B cell (primary cell): ENCODE measurements at regions not wholly inside any gene's neighbourhood (a gene's known extent, or its start where the extent isn't known, plus 50 kb on each side); places are given as distances from the start of the nearest gene placed in this dataset.

ENCODE experiments used
- ATAC-seq: fragments of 200-7000 bp; cut with Tn5 transposase; one replicate; pipeline ENCODE4 v1.10.0; 2021; ENCODE audit warnings: low read depth, mild to moderate bottlenecking, moderate number of reproducible peaks, moderate library complexity
- CTCF ChIA-PET: fragments of 350-600 bp; sonication (Branson Sonifier 250); formaldehyde crosslinking; loops from one replicate; lab custom pipeline; 2021; ENCODE audit warnings: antibody characterized with exemption, inconsistent platforms; lab: Charles Lee
- POLR2A ChIA-PET: fragments of 350-600 bp; sonication (Branson Sonifier 250); formaldehyde crosslinking; loops from one replicate; lab custom pipeline; 2021; ENCODE audit warnings: antibody characterized with exemption; lab: Charles Lee
- DNase-seq: peaks from one replicate; pipeline ENCODE4 v3.0.0; 2013
- H2AFZ ChIP-seq: 2 replicates; pipeline ENCODE4 v1.6.1; 2012; ENCODE audit warnings: mild to moderate bottlenecking, low read depth, low read length; ENCODE audit not compliant: insufficient read depth, poor library complexity, severe bottlenecking
- H3K27ac ChIP-seq, 2 donors: 1 replicate in 1 of 2; 2 replicates in 1 of 2; pipeline ENCODE4 v1.5.1; 2012 to 2013; ENCODE audit warnings: low read length in 2 of 2, mild to moderate bottlenecking in 2 of 2, moderate library complexity in 1 of 2
- H3K27me3 ChIP-seq, 4 experiments: fragments of 200-600 bp in 1 of 4; sonication (generic) in 1 of 4; replicated peaks in 1 of 4; 1 replicate in 2 of 4; 2 replicates in 2 of 4; pipeline versions ENCODE4 v1.6.1 to v1.7.0; 2013 to 2016; ENCODE audit warnings: low read length in 3 of 4, mild to moderate bottlenecking in 2 of 4, mixed read lengths in 1 of 4, moderate library complexity in 1 of 4; ENCODE audit not compliant: insufficient read depth in 4 of 4, control insufficient read depth in 3 of 4; ENCODE audit errors: control extremely low read depth in 1 of 4
- H3K36me3 ChIP-seq, 2 experiments: replicated peaks in 1 of 2; 1 replicate in 1 of 2; 2 replicates in 1 of 2; pipeline versions ENCODE4 v1.6.1 to v1.7.1; 2013; ENCODE audit warnings: low read length in 1 of 2; ENCODE audit not compliant: insufficient read depth in 2 of 2, control insufficient read depth in 1 of 2; ENCODE audit errors: control extremely low read depth in 1 of 2, extremely low read depth in 1 of 2
- H3K4me1 ChIP-seq, 2 donors: fragments of 200-600 bp in 1 of 2; sonication (generic) in 1 of 2; 1 replicate in 1 of 2; 2 replicates in 1 of 2; pipeline versions ENCODE4 v1.5.1 to v1.6.1; 2013 to 2017; ENCODE audit warnings: low read length in 2 of 2; ENCODE audit not compliant: control insufficient read depth in 2 of 2, insufficient read depth in 2 of 2
- H3K4me2 ChIP-seq: replicated peaks from 2 replicates; pipeline ENCODE3; 2012; ENCODE audit warnings: mild to moderate bottlenecking, low read depth, low read length; ENCODE audit not compliant: poor library complexity, severe bottlenecking
- H3K4me3 ChIP-seq, 5 experiments: fragments of 200-600 bp in 1 of 5; sonication (generic) in 1 of 5; 1 replicate in 3 of 5; 2 replicates in 2 of 5; pipeline versions ENCODE4 v1.5.1 to v1.7.0; 2011 to 2016; ENCODE audit warnings: low read length in 4 of 5, mild to moderate bottlenecking in 4 of 5, low read depth in 2 of 5, control low read depth in 1 of 5, moderate library complexity in 1 of 5; ENCODE audit not compliant: insufficient read depth in 1 of 5; ENCODE audit errors: control extremely low read depth in 1 of 5, extremely low read depth in 1 of 5
- H3K79me2 ChIP-seq: fragments of 200-600 bp; sonication (generic); one replicate; pipeline ENCODE4 v1.6.0; 2016; ENCODE audit warnings: low read length; ENCODE audit not compliant: control insufficient read depth, insufficient read depth
- H3K9ac ChIP-seq: fragments of 200-600 bp; sonication (generic); 2 replicates; pipeline ENCODE4 v1.6.1; 2017; ENCODE audit warnings: mild to moderate bottlenecking, low read length, moderate library complexity
- H3K9me3 ChIP-seq, 3 donors: one replicate each; pipeline versions ENCODE4 v1.6.1 to v1.7.1; 2013; ENCODE audit warnings: low read length in 2 of 3; ENCODE audit not compliant: control insufficient read depth in 2 of 3, insufficient read depth in 1 of 3; ENCODE audit errors: control extremely low read depth in 1 of 3
- H4K20me1 ChIP-seq: 2 replicates; pipeline ENCODE4 v1.6.0; 2012; ENCODE audit warnings: mild to moderate bottlenecking, low read length; ENCODE audit not compliant: insufficient read depth, control insufficient read depth, poor library complexity, severe bottlenecking
- H3K27ac Mint-ChIP-seq: one replicate; pipeline ENCODE4 v1.8.0; 2021; ENCODE audit warnings: mixed read lengths
- H3K27me3 Mint-ChIP-seq: one replicate; pipeline ENCODE4 v1.8.0; 2021; ENCODE audit warnings: mixed read lengths
- H3K4me1 Mint-ChIP-seq: one replicate; pipeline ENCODE4 v1.8.0; 2021; ENCODE audit warnings: mixed read lengths
- H3K4me3 Mint-ChIP-seq: one replicate; pipeline ENCODE4 v1.8.0; 2021; ENCODE audit warnings: mixed read lengths
- H3K9me3 Mint-ChIP-seq: one replicate; pipeline ENCODE4 v1.8.0; 2022; ENCODE audit warnings: mixed read lengths; ENCODE audit not compliant: insufficient read depth
- CTCF ChIP-seq: fragments of 200-600 bp; IDR thresholded peaks from one replicate; pipeline ENCODE4 v1.8.0; 2022; ENCODE audit warnings: antibody characterized with exemption, mild to moderate bottlenecking
- EZH2 ChIP-seq: IDR thresholded peaks from 2 replicates; pipeline ENCODE4 v1.6.1; 2012; ENCODE audit warnings: borderline replicate concordance, low read depth, mild to moderate bottlenecking, moderate library complexity, low read length; ENCODE audit not compliant: insufficient read depth, poor library complexity, severe bottlenecking
- WGBS: methylation state at CpG from one replicate; pipeline ENCODE4 v1.1.5; 2013; ENCODE audit warnings: missing lambda C conversion rate; ENCODE audit not compliant: insufficient coverage; 5-methylcytosine and 5-hydroxymethylcytosine counted together
- intact Hi-C: fragments of 100-400 bp; cut with micrococcal nuclease; formaldehyde crosslinking; loops from one replicate; pipeline ENCODE4 v1.10.0; 2022

GRCh38 chr11:70569618-70569890, 171.2 kb downstream of the CTTN start:
- ATAC-seq (no peak), DNase-seq (no peak)
- H3K4me1 Mint-ChIP-seq = peaks cover 2% of the 10 kb centered on the region
- ChIA-PET CTCF (no interaction called here), POLR2A (no interaction called here)
- Histone ChIP-seq H3K36me3 (no peaks in the 10 kb centered on the region), H3K9ac (no peak overlapping the region), H3K4me2 (no peak overlapping the region), H3K4me3 (no peak overlapping the region), H3K4me1 (no peaks in the 10 kb centered on the region), H3K27me3 (peaks cover 0 to 15% (median 1%) of the 10 kb centered on the region in 4 experiments), H3K9me3 (peaks cover 0 to 10% (median 0%) of the 10 kb centered on the region in 3 donors), H3K27ac (no peak overlapping the region), H4K20me1 (no peaks in the 10 kb centered on the region), H2AFZ (no peak overlapping the region), H3K79me2 (no peaks in the 10 kb centered on the region)
- H3K4me3 Mint-ChIP-seq = no peak overlapping the region
- WGBS = 97% methylated on average over 6 of the region's 8 CpGs
- peaks cover 28% of the 10 kb centered on the region for H3K27me3 Mint-ChIP-seq
- intact Hi-C loops = no loop called here
- H3K9me3 Mint-ChIP-seq = peaks cover 2% of the 10 kb centered on the region
- no peak overlapping the region for H3K27ac Mint-ChIP-seq
- TF ChIP-seq EZH2 (no peak), CTCF (no peak)

GRCh38 chr11:70569996-70570692, 171.8 kb downstream of the CTTN start:
- no peak for ATAC-seq
- WGBS = 95% methylated on average over 17 of the region's 19 CpGs

More at GRCh38 chr11:70569996-70570692, 171.8 kb downstream of the CTTN start:
- H3K4me2 ChIP-seq = no peak overlapping the region
- H3K27me3 Mint-ChIP-seq = peaks cover 28% of the 10 kb centered on the region
- intact Hi-C loops = no loop called here
- H3K9me3 Mint-ChIP-seq = peaks cover 2% of the 10 kb centered on the region
- no peak overlapping the region for H3K4me3 ChIP-seq
- no peak overlapping the region for H3K9ac ChIP-seq
- DNase-seq = no peak
- no peaks in the 10 kb centered on the region for H3K36me3 ChIP-seq
- no peaks in the 10 kb centered on the region for H4K20me1 ChIP-seq
- H3K27me3 ChIP-seq = peaks cover 0 to 15% (median 1%) of the 10 kb centered on the region in 4 experiments
- peaks cover 2% of the 10 kb centered on the region for H3K4me1 Mint-ChIP-seq
- ChIA-PET POLR2A (no interaction called here), CTCF (no interaction called here)
- H3K27ac Mint-ChIP-seq = no peak overlapping the region
- H3K4me3 Mint-ChIP-seq = no peak overlapping the region
- TF ChIP-seq CTCF (no peak), EZH2 (no peak)
- H3K4me1 ChIP-seq = no peaks in the 10 kb centered on the region
- peaks cover 0 to 10% (median 0%) of the 10 kb centered on the region in 3 donors for H3K9me3 ChIP-seq
- no peak overlapping the region for H3K27ac ChIP-seq
- no peak overlapping the region for H2AFZ ChIP-seq
- H3K79me2 ChIP-seq = no peaks in the 10 kb centered on the region
